GM23338 (cell line): ENCODE measurements at regions not wholly inside any gene's neighbourhood (a gene's known extent, or its start where the extent isn't known, plus 50 kb on each side); places are given as distances from the start of the nearest gene placed in this dataset.

ENCODE experiments used
- ATAC-seq: fragments of 200-7000 bp; cut with Tn5 transposase; 3 replicates; pipeline ENCODE4 v1.9.1; 2020
- DNase-seq: peaks from one replicate; pipeline ENCODE4 v3.0.0-alpha.2; 2015; ENCODE audit warnings: low spot score
- H2AFZ ChIP-seq: fragments of 200-600 bp; sonication (generic); 2 replicates; pipeline ENCODE4 v1.8.0; 2016; ENCODE audit warnings: antibody characterized with exemption, mild to moderate bottlenecking, moderate library complexity
- H3F3A ChIP-seq: fragments of 200-600 bp; sonication (generic); replicated peaks from 2 replicates; pipeline ENCODE4 v1.8.0; 2017; ENCODE audit warnings: antibody characterized with exemption, mixed run types, low read depth
- H3K27ac ChIP-seq: fragments of 200-600 bp; sonication (generic); 2 replicates; pipeline ENCODE4 v1.6.1; 2016; ENCODE audit warnings: low read depth
- H3K27me3 ChIP-seq: fragments of 200-600 bp; sonication (generic); 2 replicates; pipeline ENCODE4 v1.8.0; 2016; ENCODE audit warnings: mild to moderate bottlenecking, mixed run types, moderate library complexity; ENCODE audit not compliant: insufficient read depth
- H3K36me3 ChIP-seq: fragments of 200-600 bp; sonication (generic); 2 replicates; pipeline ENCODE4 v1.8.0; 2016; ENCODE audit warnings: mild to moderate bottlenecking; ENCODE audit not compliant: insufficient read depth
- H3K4me1 ChIP-seq: fragments of 200-600 bp; sonication (generic); 2 replicates; pipeline ENCODE4 v1.8.0; 2016; ENCODE audit warnings: mild to moderate bottlenecking, moderate library complexity; ENCODE audit not compliant: insufficient read depth
- H3K4me2 ChIP-seq: fragments of 200-600 bp; sonication (generic); 2 replicates; pipeline ENCODE4 v1.7.1; 2017; ENCODE audit warnings: mixed run types
- H3K4me3 ChIP-seq: fragments of 200-600 bp; sonication (generic); 2 replicates; pipeline ENCODE4 v1.6.1; 2016; ENCODE audit warnings: mixed run types
- H3K79me2 ChIP-seq: fragments of 200-600 bp; sonication (generic); replicated peaks from 2 replicates; pipeline ENCODE4 v1.8.0; 2017; ENCODE audit warnings: mild to moderate bottlenecking; ENCODE audit not compliant: insufficient read depth
- H3K9me2 ChIP-seq: fragments of 200-600 bp; sonication (generic); 2 replicates; pipeline ENCODE4 v1.8.0; 2017; ENCODE audit not compliant: insufficient read depth
- H4K20me1 ChIP-seq: fragments of 200-600 bp; sonication (generic); replicated peaks from 2 replicates; pipeline ENCODE4 v1.8.0; 2017; ENCODE audit warnings: mild to moderate bottlenecking; ENCODE audit not compliant: insufficient read depth
- H3K27ac Mint-ChIP-seq: 2 replicates; pipeline ENCODE4 v1.8.0; 2020; ENCODE audit warnings: inconsistent platforms, mild to moderate bottlenecking, moderate library complexity, mixed read lengths
- H3K27me3 Mint-ChIP-seq: 3 replicates; pipeline ENCODE4 v1.8.0; 2022; ENCODE audit warnings: low read depth, mild to moderate bottlenecking, moderate library complexity, mixed read lengths, inconsistent platforms; ENCODE audit not compliant: insufficient read depth, poor library complexity
- H3K36me3 Mint-ChIP-seq: 3 replicates; pipeline ENCODE4 v1.8.0; 2021; ENCODE audit warnings: low read depth, mild to moderate bottlenecking, inconsistent platforms, moderate library complexity, mixed read lengths
- H3K4me1 Mint-ChIP-seq: 3 replicates; pipeline ENCODE4 v1.8.0; 2020; ENCODE audit warnings: mild to moderate bottlenecking, inconsistent platforms, mixed read lengths
- H3K4me3 Mint-ChIP-seq: 3 replicates; pipeline ENCODE4 v1.8.0; 2021; ENCODE audit warnings: moderate library complexity, mild to moderate bottlenecking, inconsistent platforms, mixed read lengths
- H3K9me3 Mint-ChIP-seq: 3 replicates; pipeline ENCODE4 v1.8.0; 2020; ENCODE audit warnings: moderate library complexity, mild to moderate bottlenecking, inconsistent platforms, mixed read lengths
- CREB1 ChIP-seq: fragments of 250-450 bp; sonication (Bioruptor Pico); IDR thresholded peaks from 2 replicates; pipeline ENCODE4 v1.5.0; 2020; ENCODE audit warnings: low read depth, mild to moderate bottlenecking, moderate library complexity
- ETS1 ChIP-seq: IDR thresholded peaks from 2 replicates; pipeline ENCODE4 v1.6.1; 2016; ENCODE audit warnings: antibody characterized with exemption
- EZH2phosphoT487 ChIP-seq: fragments of 200-600 bp; sonication (generic); IDR thresholded peaks from one replicate; pipeline ENCODE4 v1.8.1; 2018; ENCODE audit warnings: antibody characterized with exemption; ENCODE audit not compliant: unreplicated experiment
- JUNB ChIP-seq: IDR thresholded peaks from one replicate; pipeline ENCODE4 v1.6.1; 2016; ENCODE audit warnings: antibody characterized with exemption; ENCODE audit not compliant: unreplicated experiment
- NANOG ChIP-seq: IDR thresholded peaks from 2 replicates; pipeline ENCODE4 v1.6.1; 2016; ENCODE audit warnings: antibody characterized with exemption, borderline replicate concordance
- POLR2AphosphoS5 ChIP-seq: IDR thresholded peaks from 2 replicates; pipeline ENCODE4 v1.6.1; 2016; ENCODE audit warnings: antibody characterized with exemption, low read depth
- STAT1 ChIP-seq: IDR thresholded peaks from one replicate; pipeline ENCODE4 v1.6.1; 2016; ENCODE audit warnings: antibody characterized with exemption; ENCODE audit not compliant: unreplicated experiment
- ZNF114 ChIP-seq: fragments of 250-450 bp; sonication (Bioruptor Pico); IDR thresholded peaks from 2 replicates; pipeline ENCODE4 v1.5.0; 2020; ENCODE audit warnings: mild to moderate bottlenecking, moderate library complexity
- ZNF331 ChIP-seq: fragments of 250-450 bp; sonication (Bioruptor Pico); IDR thresholded peaks from 2 replicates; pipeline ENCODE4 v1.5.0; 2020; ENCODE audit warnings: low read depth, mild to moderate bottlenecking, moderate library complexity
- TF ChIP-seq, protein P1 (sequence below): IDR thresholded peaks from one replicate; pipeline ENCODE4 v1.6.1; 2018; ENCODE audit warnings: antibody characterized with exemption; ENCODE audit not compliant: unreplicated experiment
- TF ChIP-seq, protein P2 (sequence below), 2 experiments: fragments of 200-600 bp in 1 of 2; sonication (generic) in 1 of 2; conservative IDR thresholded peaks; 2 replicates each; pipeline versions ENCODE4 v1.5.1 to v1.6.1; 2016 to 2017; ENCODE audit warnings: antibody characterized with exemption in 2 of 2, low read depth in 2 of 2, mild to moderate bottlenecking in 2 of 2, moderate library complexity in 1 of 2

DNA sequence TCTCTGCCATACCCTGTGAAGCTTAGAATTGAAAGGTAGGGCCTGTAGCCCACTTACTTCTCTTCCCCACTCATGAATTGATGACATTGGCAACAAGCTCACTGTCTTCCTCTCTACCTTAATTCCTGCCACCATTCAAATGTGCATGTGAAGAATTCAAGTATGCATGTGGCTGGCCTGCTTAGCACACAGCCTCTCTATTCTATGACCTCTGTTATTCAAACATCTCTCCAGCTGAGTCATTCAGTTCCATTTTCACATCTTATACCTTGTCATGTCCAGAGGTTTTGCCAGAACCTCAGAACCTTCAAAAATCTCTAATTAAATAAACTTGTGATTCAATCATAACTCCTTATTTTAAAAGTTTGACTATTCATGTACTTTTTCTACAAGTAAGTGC, 114.7 kb upstream of the MAN2A1 start:
- H3K9me3 Mint-ChIP-seq, result no peaks in the 10 kb centered on the region; the same call in 2 of the 3 replicates
- Histone ChIP-seq H3K9me2 (no peaks in the 10 kb centered on the region; the same call in 1 of the 2 replicates), H3K27me3 (no peaks in the 10 kb centered on the region), H3K27ac (no peak overlapping the region), H2AFZ (no peak overlapping the region), H3K79me2 (no peaks in the 10 kb centered on the region), H3K4me1 (no peaks in the 10 kb centered on the region), H4K20me1 (no peaks in the 10 kb centered on the region), H3K4me2 (no peak overlapping the region), H3K36me3 (no peaks in the 10 kb centered on the region), H3F3A (no peaks in the 10 kb centered on the region), H3K4me3 (no peak overlapping the region)
- no peaks in the 10 kb centered on the region for H3K27me3 Mint-ChIP-seq
- TF ChIP-seq ETS1 (no peak), CREB1 (CRISPR knock-in tag) (no peak), ZNF331 (CRISPR knock-in tag) (no peak), ZNF114 (CRISPR knock-in tag) (no peak), NANOG (no peak), STAT1 (no peak), POLR2AphosphoS5 (no peak)
- TF ChIP-seq, protein P1, sequence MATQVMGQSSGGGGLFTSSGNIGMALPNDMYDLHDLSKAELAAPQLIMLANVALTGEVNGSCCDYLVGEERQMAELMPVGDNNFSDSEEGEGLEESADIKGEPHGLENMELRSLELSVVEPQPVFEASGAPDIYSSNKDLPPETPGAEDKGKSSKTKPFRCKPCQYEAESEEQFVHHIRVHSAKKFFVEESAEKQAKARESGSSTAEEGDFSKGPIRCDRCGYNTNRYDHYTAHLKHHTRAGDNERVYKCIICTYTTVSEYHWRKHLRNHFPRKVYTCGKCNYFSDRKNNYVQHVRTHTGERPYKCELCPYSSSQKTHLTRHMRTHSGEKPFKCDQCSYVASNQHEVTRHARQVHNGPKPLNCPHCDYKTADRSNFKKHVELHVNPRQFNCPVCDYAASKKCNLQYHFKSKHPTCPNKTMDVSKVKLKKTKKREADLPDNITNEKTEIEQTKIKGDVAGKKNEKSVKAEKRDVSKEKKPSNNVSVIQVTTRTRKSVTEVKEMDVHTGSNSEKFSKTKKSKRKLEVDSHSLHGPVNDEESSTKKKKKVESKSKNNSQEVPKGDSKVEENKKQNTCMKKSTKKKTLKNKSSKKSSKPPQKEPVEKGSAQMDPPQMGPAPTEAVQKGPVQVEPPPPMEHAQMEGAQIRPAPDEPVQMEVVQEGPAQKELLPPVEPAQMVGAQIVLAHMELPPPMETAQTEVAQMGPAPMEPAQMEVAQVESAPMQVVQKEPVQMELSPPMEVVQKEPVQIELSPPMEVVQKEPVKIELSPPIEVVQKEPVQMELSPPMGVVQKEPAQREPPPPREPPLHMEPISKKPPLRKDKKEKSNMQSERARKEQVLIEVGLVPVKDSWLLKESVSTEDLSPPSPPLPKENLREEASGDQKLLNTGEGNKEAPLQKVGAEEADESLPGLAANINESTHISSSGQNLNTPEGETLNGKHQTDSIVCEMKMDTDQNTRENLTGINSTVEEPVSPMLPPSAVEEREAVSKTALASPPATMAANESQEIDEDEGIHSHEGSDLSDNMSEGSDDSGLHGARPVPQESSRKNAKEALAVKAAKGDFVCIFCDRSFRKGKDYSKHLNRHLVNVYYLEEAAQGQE, result no peak
- TF ChIP-seq, protein P2, sequence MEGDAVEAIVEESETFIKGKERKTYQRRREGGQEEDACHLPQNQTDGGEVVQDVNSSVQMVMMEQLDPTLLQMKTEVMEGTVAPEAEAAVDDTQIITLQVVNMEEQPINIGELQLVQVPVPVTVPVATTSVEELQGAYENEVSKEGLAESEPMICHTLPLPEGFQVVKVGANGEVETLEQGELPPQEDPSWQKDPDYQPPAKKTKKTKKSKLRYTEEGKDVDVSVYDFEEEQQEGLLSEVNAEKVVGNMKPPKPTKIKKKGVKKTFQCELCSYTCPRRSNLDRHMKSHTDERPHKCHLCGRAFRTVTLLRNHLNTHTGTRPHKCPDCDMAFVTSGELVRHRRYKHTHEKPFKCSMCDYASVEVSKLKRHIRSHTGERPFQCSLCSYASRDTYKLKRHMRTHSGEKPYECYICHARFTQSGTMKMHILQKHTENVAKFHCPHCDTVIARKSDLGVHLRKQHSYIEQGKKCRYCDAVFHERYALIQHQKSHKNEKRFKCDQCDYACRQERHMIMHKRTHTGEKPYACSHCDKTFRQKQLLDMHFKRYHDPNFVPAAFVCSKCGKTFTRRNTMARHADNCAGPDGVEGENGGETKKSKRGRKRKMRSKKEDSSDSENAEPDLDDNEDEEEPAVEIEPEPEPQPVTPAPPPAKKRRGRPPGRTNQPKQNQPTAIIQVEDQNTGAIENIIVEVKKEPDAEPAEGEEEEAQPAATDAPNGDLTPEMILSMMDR (conservative IDR thresholded peaks at IDR 0.05; ENCODE audit: low read depth in 2 of 2), result no peak
- no peak overlapping the region for H3K4me3 Mint-ChIP-seq
- H3K27ac Mint-ChIP-seq, result no peak overlapping the region
- no peaks in the 10 kb centered on the region for H3K36me3 Mint-ChIP-seq
- ATAC-seq (no peak), DNase-seq (no peak)
- no peaks in the 10 kb centered on the region for H3K4me1 Mint-ChIP-seq

DNA sequence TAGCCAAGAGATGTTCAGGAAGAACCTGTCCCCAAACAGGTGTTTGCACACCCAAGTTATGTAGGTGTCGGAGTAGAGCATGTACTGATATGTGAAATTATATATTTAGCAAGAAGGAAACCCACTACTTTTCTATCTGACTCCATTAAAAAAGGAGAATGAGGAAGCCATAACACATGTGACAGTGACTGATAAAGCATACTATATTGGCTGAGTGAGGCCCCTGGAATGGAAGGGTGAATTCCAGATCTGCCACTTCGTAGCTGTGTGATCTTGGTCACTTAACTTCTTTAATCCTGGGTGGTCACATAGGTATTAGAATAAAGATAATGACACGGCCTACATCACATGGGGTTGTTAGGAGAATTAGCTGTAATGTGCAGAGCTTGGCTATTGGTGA, 116.0 kb upstream of the MAN2A1 start:
- Mint-ChIP-seq H3K27me3 (no peaks in the 10 kb centered on the region), H3K9me3 (no peaks in the 10 kb centered on the region; the same call in 2 of the 3 replicates), H3K27ac (no peak overlapping the region), H3K4me3 (no peak overlapping the region), H3K4me1 (no peaks in the 10 kb centered on the region), H3K36me3 (no peaks in the 10 kb centered on the region)
- no peaks in the 10 kb centered on the region; the same call in 1 of the 2 replicates for H3K9me2 ChIP-seq
- no peaks in the 10 kb centered on the region for H3K79me2 ChIP-seq
- no peak overlapping the region for H3K4me3 ChIP-seq
- no peaks in the 10 kb centered on the region for H3K36me3 ChIP-seq
- no peaks in the 10 kb centered on the region for H3K27me3 ChIP-seq
- no peak overlapping the region for H2AFZ ChIP-seq
- H3K27ac ChIP-seq, result no peak overlapping the region
- no peak for TF ChIP-seq JUNB
- TF ChIP-seq, protein P2 (conservative IDR thresholded peaks at IDR 0.05; ENCODE audit: low read depth in 2 of 2), result no peak
- no peak for TF ChIP-seq STAT1
- no peak for TF ChIP-seq NANOG
- no peak for TF ChIP-seq EZH2phosphoT487
- TF ChIP-seq POLR2AphosphoS5, result no peak
- TF ChIP-seq, protein P1, result no peak
- H3K4me1 ChIP-seq, result no peaks in the 10 kb centered on the region
- H4K20me1 ChIP-seq, result no peaks in the 10 kb centered on the region
- DNase-seq, result no peak
- no peak for ATAC-seq
- no peaks in the 10 kb centered on the region for H3F3A ChIP-seq
- no peak overlapping the region for H3K4me2 ChIP-seq
